ENCODE measurements at regions not wholly inside any gene's neighbourhood (a gene's known extent, or its start where the extent isn't known, plus 50 kb on each side); places are given as distances from the start of the nearest gene placed in this dataset.

- no peak overlapping the region for H3K27ac ChIP-seq (ENCODE audit: low read depth, low read length, severe bottlenecking)
- no peak overlapping the region for H3K4me3 ChIP-seq (ENCODE audit: extremely low read depth, insufficient read depth, low read length, poor library complexity, severe bottlenecking)
- peaks cover 4% of the 10 kb centered on the region for H3K9me3 ChIP-seq (ENCODE audit: control insufficient read depth, low read length)
- no CpG with 5 or more reads among the region's 3 CpGs for WGBS, 2 experiments (ENCODE audit: insufficient coverage in 2 of 2)
- H3K4me1 ChIP-seq (ENCODE audit: control insufficient read depth, insufficient read depth, low read length, poor library complexity, severe bottlenecking) = no peaks in the 10 kb centered on the region
- H3K36me3 ChIP-seq (ENCODE audit: control insufficient read depth, insufficient read depth, low read length) = no peaks in the 10 kb centered on the region
Observed at GRCh38 chr13:55394470-55394869, 1746.2 kb upstream of the PRR20A start.

GRCh38 chr13:55402870-55403269, 1737.8 kb upstream of the PRR20A start:
- H3K27ac ChIP-seq (ENCODE audit: low read depth, low read length, severe bottlenecking) = no peak overlapping the region
- H3K36me3 ChIP-seq (ENCODE audit: control insufficient read depth, insufficient read depth, low read length) = no peaks in the 10 kb centered on the region
- H3K4me1 ChIP-seq (ENCODE audit: control insufficient read depth, insufficient read depth, low read length, poor library complexity, severe bottlenecking) = no peaks in the 10 kb centered on the region
- no peak overlapping the region for H3K4me3 ChIP-seq (ENCODE audit: extremely low read depth, insufficient read depth, low read length, poor library complexity, severe bottlenecking)
- no CpG with 5 or more reads among the region's 1 CpG for WGBS, 2 experiments (ENCODE audit: insufficient coverage in 2 of 2)
- H3K9me3 ChIP-seq (ENCODE audit: control insufficient read depth, low read length) = no peaks in the 10 kb centered on the region

- no peak overlapping the region for H3K27ac ChIP-seq (ENCODE audit: low read depth, low read length, severe bottlenecking)
- H3K4me1 ChIP-seq (ENCODE audit: control insufficient read depth, insufficient read depth, low read length, poor library complexity, severe bottlenecking) = no peaks in the 10 kb centered on the region
- H3K36me3 ChIP-seq (ENCODE audit: control insufficient read depth, insufficient read depth, low read length) = no peaks in the 10 kb centered on the region
- no peaks in the 10 kb centered on the region for H3K9me3 ChIP-seq (ENCODE audit: control insufficient read depth, low read length)
- no peak overlapping the region for H3K4me3 ChIP-seq (ENCODE audit: extremely low read depth, insufficient read depth, low read length, poor library complexity, severe bottlenecking)
Observed at GRCh38 chr13:55403887-55404487, 1736.7 kb upstream of the PRR20A start.

- no peaks in the 10 kb centered on the region for H3K9me3 ChIP-seq (ENCODE audit: control insufficient read depth, low read length)
- no peaks in the 10 kb centered on the region for H3K4me1 ChIP-seq (ENCODE audit: control insufficient read depth, insufficient read depth, low read length, poor library complexity, severe bottlenecking)
- no peaks in the 10 kb centered on the region for H3K36me3 ChIP-seq (ENCODE audit: control insufficient read depth, insufficient read depth, low read length)
- no peak overlapping the region for H3K27ac ChIP-seq (ENCODE audit: low read depth, low read length, severe bottlenecking)
- no peak overlapping the region for H3K4me3 ChIP-seq (ENCODE audit: extremely low read depth, insufficient read depth, low read length, poor library complexity, severe bottlenecking)
- WGBS, 2 experiments (ENCODE audit: insufficient coverage in 2 of 2) = 63 to 75% methylated on average over 6 to 7 of the region's 8 CpGs
Observed at GRCh38 chr13:55410398-55411330, 1730.1 kb upstream of the PRR20A start.

- Histone ChIP-seq H3K4me3 (ENCODE audit: extremely low read depth, insufficient read depth, low read length, poor library complexity, severe bottlenecking) (no peak overlapping the region), H3K9me3 (ENCODE audit: control insufficient read depth, low read length) (no peaks in the 10 kb centered on the region), H3K27ac (ENCODE audit: low read depth, low read length, severe bottlenecking) (no peak overlapping the region), H3K36me3 (ENCODE audit: control insufficient read depth, insufficient read depth, low read length) (no peaks in the 10 kb centered on the region), H3K4me1 (ENCODE audit: control insufficient read depth, insufficient read depth, low read length, poor library complexity, severe bottlenecking) (no peaks in the 10 kb centered on the region)
- 87 to 100% methylated on average over 1 to 2 of the region's 2 CpGs for WGBS, 2 experiments (ENCODE audit: insufficient coverage in 2 of 2)
Observed at GRCh38 chr13:55418095-55418494, 1722.6 kb upstream of the PRR20A start.

GRCh38 chr13:55432814-55433213, 1707.9 kb upstream of the PRR20A start:
- H3K4me1 ChIP-seq (ENCODE audit: control insufficient read depth, insufficient read depth, low read length, poor library complexity, severe bottlenecking) = no peaks in the 10 kb centered on the region
- H3K4me3 ChIP-seq (ENCODE audit: extremely low read depth, insufficient read depth, low read length, poor library complexity, severe bottlenecking) = no peak overlapping the region
- no peak overlapping the region for H3K27ac ChIP-seq (ENCODE audit: low read depth, low read length, severe bottlenecking)
- no peaks in the 10 kb centered on the region for H3K9me3 ChIP-seq (ENCODE audit: control insufficient read depth, low read length)
- no CpG with 5 or more reads among the region's 4 CpGs for WGBS, 2 experiments (ENCODE audit: insufficient coverage in 2 of 2)
- H3K36me3 ChIP-seq (ENCODE audit: control insufficient read depth, insufficient read depth, low read length) = no peaks in the 10 kb centered on the region

GRCh38 chr13:55437162-55437561, 1703.6 kb upstream of the PRR20A start:
- no CpG with 5 or more reads among the region's 1 CpG for WGBS, 2 experiments (ENCODE audit: insufficient coverage in 2 of 2)
- no peak overlapping the region for H3K4me3 ChIP-seq (ENCODE audit: extremely low read depth, insufficient read depth, low read length, poor library complexity, severe bottlenecking)
- no peaks in the 10 kb centered on the region for H3K4me1 ChIP-seq (ENCODE audit: control insufficient read depth, insufficient read depth, low read length, poor library complexity, severe bottlenecking)
- H3K9me3 ChIP-seq (ENCODE audit: control insufficient read depth, low read length) = no peaks in the 10 kb centered on the region
- no peak overlapping the region for H3K27ac ChIP-seq (ENCODE audit: low read depth, low read length, severe bottlenecking)
- H3K36me3 ChIP-seq (ENCODE audit: control insufficient read depth, insufficient read depth, low read length) = no peaks in the 10 kb centered on the region

GRCh38 chr13:55439450-55439849, 1701.3 kb upstream of the PRR20A start:
- 57 to 75% methylated on average over 1 of the region's 1 CpG for WGBS, 2 experiments (ENCODE audit: insufficient coverage in 2 of 2)

GRCh38 chr13:55440465-55441085, 1700.1 kb upstream of the PRR20A start:
- 80 to 89% methylated on average over 1 to 3 of the region's 4 CpGs for WGBS, 2 experiments (ENCODE audit: insufficient coverage in 2 of 2)
- Histone ChIP-seq H3K9me3 (ENCODE audit: control insufficient read depth, low read length) (no peaks in the 10 kb centered on the region), H3K4me1 (ENCODE audit: control insufficient read depth, insufficient read depth, low read length, poor library complexity, severe bottlenecking) (no peaks in the 10 kb centered on the region), H3K4me3 (ENCODE audit: extremely low read depth, insufficient read depth, low read length, poor library complexity, severe bottlenecking) (no peak overlapping the region), H3K36me3 (ENCODE audit: control insufficient read depth, insufficient read depth, low read length) (no peaks in the 10 kb centered on the region), H3K27ac (ENCODE audit: low read depth, low read length, severe bottlenecking) (no peak overlapping the region)

More at GRCh38 chr13:55439450-55439849, 1701.3 kb upstream of the PRR20A start:
- Histone ChIP-seq H3K36me3 (ENCODE audit: control insufficient read depth, insufficient read depth, low read length) (no peaks in the 10 kb centered on the region), H3K4me1 (ENCODE audit: control insufficient read depth, insufficient read depth, low read length, poor library complexity, severe bottlenecking) (no peaks in the 10 kb centered on the region), H3K9me3 (ENCODE audit: control insufficient read depth, low read length) (no peaks in the 10 kb centered on the region), H3K4me3 (ENCODE audit: extremely low read depth, insufficient read depth, low read length, poor library complexity, severe bottlenecking) (no peak overlapping the region), H3K27ac (ENCODE audit: low read depth, low read length, severe bottlenecking) (no peak overlapping the region)

GRCh38 chr13:55464222-55464621, 1676.5 kb upstream of the PRR20A start:
- 65 to 67% methylated on average over 1 to 3 of the region's 3 CpGs for WGBS, 2 experiments (ENCODE audit: insufficient coverage in 2 of 2)
- Histone ChIP-seq H3K4me1 (ENCODE audit: control insufficient read depth, insufficient read depth, low read length, poor library complexity, severe bottlenecking) (no peaks in the 10 kb centered on the region), H3K9me3 (ENCODE audit: control insufficient read depth, low read length) (no peaks in the 10 kb centered on the region), H3K27ac (ENCODE audit: low read depth, low read length, severe bottlenecking) (no peak overlapping the region), H3K4me3 (ENCODE audit: extremely low read depth, insufficient read depth, low read length, poor library complexity, severe bottlenecking) (no peak overlapping the region), H3K36me3 (ENCODE audit: control insufficient read depth, insufficient read depth, low read length) (no peaks in the 10 kb centered on the region)

- WGBS, 2 experiments (ENCODE audit: insufficient coverage in 2 of 2) = no CpG with 5 or more reads among the region's 2 CpGs
- no peak overlapping the region for H3K27ac ChIP-seq (ENCODE audit: low read depth, low read length, severe bottlenecking)
- H3K4me1 ChIP-seq (ENCODE audit: control insufficient read depth, insufficient read depth, low read length, poor library complexity, severe bottlenecking) = no peaks in the 10 kb centered on the region
- H3K9me3 ChIP-seq (ENCODE audit: control insufficient read depth, low read length) = no peaks in the 10 kb centered on the region
- no peaks in the 10 kb centered on the region for H3K36me3 ChIP-seq (ENCODE audit: control insufficient read depth, insufficient read depth, low read length)
- H3K4me3 ChIP-seq (ENCODE audit: extremely low read depth, insufficient read depth, low read length, poor library complexity, severe bottlenecking) = no peak overlapping the region
Observed at GRCh38 chr13:55467476-55467875, 1673.2 kb upstream of the PRR20A start.

Measured in mesodermal cell (in vitro differentiated cells).